ENCODE measurements at regions not wholly inside any gene's neighbourhood (a gene's known extent, or its start where the extent isn't known, plus 50 kb on each side); places are given as distances from the start of the nearest gene placed in this dataset.

DNA sequence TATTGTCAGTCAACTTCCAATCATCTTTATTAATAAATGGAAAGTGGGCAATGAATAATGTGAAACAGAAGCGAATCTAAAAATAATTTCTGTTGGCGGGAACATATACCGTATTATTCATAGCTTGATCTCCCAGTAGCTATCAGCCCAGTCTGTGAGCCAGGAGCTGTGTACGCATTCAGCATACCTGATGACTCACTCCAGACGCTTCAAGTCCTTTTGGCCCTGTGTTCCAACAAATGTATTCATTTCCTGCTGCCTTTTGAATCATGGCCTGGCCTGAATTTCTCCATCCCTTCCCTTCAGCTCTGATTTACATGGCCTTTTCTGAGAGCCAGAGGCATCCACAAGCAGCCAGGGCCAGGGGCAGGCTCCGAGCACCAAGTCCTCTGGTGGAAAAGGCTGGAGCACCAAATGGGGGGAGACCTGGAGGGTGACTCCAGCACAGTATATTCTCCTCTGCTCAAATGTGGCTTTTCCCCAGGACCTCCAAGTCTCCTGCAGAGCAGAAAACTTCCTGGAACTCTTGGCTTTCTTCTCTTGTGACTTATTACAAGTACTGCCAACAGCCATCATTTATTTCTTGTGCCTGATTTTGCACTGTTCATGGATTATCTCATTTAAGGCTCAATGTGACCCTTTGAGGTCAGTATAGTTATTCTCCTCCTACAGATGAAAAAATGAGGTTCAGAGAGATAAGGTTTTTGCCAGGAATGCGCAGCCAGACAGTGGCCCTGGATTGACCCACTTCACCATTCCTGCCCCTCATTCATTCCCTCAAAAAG lies 108.7 kb downstream of the EN1 start:
- DNase-seq: peak; percentile 81 to 88

DNA sequence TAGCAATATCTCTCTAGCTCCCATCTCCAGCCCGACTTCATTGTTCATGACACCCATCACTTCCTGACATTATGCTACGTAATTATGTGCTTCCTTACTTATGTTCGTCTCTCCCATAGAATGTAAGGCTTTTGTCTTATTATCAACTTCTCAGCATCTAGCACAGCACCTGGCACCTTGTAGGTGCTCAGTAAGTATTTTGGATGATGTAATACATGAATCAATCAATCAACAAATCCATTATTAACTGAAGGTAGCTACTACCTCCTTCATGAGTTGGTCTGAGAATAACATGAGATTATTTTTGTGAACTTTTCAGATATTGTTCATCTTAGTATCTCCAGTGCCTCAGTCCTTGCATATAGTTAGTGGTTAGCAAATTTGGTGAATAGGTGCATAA lies 109.3 kb downstream of the EN1 start:
- no peak for DNase-seq

DNA sequence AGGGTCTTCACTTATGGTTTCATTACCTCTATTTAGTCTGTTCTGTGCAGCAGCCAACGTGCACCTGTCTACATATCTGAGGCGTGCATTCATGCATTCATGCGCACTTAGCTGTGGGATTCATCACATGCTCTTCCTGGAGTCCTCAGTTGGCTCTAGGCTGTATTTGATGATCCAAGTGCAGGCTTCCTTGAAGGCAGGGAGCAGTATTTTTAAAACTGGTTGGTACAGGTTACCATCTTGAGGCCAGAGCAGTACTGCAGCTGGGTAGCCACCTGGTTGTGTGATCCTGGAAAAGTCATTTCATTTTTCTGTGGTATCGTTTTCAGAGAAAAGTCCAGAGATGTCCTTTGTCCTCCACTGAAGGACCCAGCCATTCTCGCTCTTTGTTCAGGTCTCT lies 109.8 kb downstream of the EN1 start:
- no peak for DNase-seq

DNA sequence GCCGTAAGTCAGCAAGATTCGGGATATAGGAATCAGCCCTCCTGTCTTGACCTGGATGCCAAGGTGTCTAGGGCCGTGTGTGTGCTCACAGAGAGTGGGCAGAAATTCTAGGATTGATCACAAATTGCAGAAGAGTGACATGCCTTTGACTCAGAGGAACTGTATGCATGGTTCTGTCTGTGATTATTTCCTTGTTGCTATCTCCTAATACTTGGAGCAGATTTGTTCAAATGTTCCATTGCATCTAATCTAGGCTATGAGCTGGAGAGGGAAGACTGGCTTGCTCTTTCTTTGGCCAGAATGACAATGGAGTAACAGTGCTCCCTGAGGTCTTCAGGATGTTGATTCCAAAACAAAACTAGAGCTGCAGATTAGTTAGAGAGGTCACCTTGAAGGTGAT lies 115.0 kb downstream of the EN1 start:
- DNase-seq: no peak

DNA sequence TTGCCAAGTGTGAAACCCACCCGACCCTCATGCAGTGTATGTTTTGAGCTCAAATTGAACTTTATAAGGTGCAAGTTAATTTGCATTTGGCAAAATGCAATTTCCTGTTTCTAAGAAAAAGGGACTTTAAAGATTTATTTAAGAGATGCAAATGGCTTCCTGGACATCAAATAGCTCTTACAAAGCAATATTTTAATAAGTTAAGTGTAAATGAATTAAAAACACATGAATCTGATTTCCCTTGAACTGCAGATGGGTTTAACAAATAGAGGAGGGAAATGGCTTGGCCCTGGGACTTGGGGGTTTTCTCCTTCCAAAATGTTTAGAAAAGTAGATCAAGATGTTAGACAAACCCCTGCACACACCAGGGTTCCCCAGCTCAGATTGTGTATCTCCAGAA lies 116.0 kb downstream of the EN1 start:
- DNase-seq: no peak

DNA sequence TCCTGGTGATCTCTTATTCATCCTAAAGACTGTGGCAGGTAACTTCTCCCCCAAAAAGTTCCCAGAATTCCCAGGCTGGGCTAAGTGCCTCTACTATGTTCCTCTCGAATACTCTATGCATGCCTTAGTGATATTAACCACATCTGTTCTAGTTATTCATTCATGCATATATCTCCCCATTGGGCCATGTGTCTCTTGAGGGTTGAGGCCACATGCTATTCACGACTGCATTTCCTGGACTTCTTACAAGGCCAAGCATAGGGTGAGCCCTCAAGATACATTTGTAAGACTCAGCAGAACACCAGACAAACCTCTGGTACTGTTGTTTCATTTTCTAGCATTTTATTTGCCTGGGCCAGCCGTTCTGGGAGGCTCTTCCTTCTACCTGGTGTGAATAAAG lies 117.0 kb downstream of the EN1 start:
- DNase-seq: no peak

DNA sequence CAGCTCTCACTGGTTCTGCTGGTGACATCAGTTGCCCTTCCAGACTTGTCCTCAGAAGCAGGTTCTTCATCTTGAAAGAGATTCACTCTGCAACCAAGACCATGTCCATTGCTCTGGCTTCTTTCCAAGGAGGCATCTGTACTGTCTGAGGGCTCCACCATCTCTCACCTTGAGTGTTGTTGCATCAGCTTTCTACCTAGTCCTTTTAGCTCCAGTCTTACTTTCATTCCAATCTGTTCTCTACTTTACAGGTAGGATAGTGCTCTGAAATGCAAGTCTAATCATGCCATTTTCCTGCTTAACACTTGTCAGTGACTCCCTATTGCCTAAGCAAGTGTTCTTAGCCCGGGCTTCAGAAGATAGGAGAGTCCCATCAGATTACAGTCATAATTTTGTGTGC lies 117.7 kb downstream of the EN1 start:
- DNase-seq: no peak

DNA sequence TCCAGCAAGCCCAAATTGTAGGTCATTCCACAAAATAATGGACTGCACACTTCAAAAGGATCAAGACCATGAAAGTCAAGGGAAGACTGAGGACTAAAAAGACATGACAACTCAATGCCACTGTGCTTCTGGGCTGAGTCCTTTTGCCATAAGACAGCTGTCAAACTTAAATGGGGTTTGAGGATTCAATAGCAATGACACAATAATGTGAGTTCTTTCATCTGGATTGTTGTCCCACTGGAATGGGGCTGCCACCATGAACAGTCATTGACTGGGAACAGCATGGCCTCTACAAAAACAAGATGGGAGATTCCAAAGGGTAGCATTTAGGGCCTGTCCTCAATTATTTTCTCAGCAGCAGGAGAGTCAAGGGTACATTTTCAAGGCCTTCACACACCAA lies 118.5 kb downstream of the EN1 start:
- no peak for DNase-seq

DNA sequence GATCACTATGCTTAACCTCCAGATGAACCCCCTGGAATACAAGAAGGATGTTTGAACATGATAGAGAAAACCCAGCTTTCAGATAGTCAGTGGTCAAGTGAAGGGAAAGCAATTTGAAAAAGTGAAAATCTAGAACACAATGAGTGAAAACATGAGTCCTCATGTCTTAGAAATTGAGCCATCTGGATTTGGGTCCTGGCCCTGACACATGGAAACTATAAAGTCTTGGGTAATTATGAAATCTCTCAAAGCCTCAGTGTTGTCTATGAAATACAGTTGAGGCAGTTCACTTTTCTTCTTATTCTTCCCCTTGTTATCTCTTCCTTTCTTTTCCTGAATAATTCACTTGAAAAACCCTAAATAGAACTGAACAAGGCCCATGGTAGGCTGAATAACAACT lies 120.6 kb downstream of the EN1 start:
- no peak for DNase-seq

DNA sequence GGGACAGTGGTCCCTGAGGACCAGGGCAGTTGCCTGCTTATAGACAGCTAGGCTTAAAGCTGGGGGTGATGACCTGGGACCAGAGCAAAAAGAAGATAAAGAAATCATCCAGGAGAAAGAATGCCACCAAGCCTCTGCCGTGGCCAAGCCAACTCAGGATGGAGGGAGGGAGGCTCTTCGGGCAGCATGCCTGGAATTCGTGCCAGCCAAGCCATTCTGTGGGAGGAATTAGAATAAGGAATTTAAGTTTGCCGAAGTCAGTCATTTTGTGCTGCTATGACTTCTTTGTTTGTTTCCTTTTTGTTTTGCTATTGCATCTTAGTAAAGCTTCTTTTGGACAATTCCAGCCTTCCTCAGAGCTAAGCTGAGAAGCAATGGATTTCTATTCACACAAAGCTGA lies 124.1 kb downstream of the EN1 start:
- no peak for DNase-seq

DNA sequence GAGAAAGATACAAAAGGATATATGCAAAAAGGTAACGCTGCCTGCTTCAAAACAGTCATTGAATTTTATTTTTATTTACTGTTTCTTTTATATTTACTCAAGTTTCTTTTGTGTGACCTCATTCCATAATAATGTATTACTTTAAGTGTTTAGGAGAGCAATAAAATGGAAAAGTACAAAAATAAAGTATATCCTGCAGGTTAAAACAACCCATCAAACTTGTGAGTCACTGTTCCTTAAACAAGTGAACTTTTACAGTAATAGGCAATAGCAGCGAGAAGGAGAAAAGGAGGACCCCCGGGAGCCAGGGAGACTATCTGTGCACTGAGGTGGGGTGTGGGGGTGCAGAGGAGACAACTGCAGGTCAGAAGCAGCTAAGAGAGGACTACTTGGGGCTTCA lies 124.5 kb downstream of the EN1 start:
- DNase-seq: no peak

DNA sequence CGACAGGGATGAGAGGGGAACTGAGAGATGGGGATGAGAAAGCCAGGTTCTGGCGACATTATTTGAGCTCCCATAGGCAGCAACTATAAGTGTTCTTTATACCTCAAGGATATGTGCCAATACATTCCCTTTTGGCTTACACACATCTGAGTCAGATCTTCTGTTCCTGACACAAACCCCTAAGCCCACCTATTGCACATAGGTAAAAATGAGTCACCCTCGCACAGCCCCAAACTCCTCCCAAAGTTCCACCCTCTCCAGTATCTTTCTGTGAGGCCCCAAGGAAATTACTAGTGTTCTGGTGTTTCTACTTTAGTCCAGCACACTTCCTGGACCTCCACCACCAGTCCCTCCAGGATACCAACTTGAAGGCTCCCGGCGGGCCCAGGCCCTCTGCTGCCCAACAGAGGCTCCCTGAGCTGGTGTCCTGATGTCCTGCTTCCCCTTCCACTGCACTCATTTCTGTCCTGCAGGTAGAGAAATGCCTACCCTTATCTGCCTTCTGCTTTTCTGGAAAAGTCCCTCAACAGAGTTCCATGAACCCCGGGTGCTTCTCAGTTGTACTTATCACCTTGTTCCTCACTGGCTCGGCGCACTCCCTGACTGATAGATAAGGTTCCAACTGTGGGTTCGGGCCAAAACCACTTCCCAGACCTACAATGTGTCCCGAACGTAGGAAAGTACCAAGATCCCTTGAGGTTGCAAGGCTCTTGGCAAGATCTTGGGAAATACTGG lies 125.5 kb downstream of the EN1 start:
- no peak for DNase-seq

DNA sequence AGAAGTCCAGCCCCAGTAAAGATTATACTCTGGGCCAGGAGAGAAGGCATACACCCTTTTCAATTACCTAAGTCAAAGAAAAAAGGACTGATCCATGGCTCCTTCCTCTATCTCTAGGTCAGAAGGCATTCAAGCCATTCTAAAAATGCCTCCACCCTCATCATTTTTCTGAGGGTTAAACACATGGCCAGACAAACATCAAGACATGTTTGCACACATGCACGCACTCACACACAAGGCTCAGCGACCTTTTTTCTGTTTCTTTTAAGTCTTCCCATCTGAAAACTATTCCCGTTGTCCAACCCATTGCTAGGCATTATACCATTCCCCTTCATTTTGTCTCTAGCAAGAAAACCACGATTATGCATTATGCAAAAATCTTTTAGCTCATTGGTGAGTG lies 126.6 kb downstream of the EN1 start:
- no peak for DNase-seq

DNA sequence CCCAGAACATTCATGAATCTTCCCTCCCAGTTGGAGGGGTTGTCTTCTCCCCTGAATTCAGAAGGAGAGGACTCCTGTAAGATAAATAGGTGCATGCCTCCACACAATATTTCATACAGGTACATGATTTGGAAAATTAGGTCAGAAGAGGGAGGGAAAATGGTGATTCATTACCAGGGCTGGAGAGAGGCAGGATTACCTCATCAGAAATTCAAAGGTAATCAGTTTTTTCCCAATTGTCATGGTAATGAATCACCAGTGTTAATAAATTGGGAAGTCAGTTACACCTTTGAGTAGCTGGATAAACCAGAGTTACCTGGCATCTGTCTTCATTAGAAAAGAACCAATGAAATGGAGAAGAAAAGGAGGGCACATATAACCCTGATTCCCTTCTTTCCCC lies 128.5 kb downstream of the EN1 start:
- no peak for DNase-seq

DNA sequence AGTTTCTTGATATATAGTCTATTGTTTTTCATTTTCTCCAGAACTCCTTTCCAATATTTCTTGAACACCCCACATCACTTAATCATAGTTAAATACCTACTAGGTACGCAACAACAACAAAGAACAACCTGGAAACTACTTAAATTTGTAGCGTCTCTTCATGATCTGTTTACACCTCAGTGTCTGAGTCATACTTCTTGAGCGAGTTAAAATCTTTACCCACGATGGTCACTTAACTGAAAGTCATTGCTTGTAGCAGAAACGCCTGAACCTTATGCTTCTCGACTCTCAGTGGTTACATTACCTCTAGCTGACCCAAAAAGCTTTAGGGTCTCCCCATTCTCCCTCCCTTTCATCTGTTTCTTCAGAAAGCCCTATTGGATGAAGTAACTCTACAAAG lies 131.3 kb downstream of the EN1 start:
- no peak for DNase-seq

DNA sequence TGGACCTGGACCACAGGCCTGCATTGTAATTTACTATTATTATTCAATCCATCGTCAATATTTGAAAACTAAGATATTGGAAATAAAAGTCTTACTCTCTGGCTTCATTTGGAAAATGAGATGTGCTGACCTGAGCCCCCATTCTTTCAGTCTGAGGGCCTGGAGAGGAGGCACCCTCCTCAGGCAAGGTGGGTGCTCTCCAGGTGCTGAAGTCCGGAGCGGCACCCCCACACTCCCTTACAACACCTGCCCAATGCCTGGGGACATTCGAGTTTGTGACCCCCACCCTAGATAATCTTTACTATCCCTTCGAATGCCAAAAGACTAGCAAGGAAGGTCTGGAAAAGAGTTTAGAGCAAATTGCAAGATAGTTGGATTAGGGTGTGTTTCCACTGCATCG lies 133.3 kb downstream of the EN1 start:
- DNase-seq: no peak

DNA sequence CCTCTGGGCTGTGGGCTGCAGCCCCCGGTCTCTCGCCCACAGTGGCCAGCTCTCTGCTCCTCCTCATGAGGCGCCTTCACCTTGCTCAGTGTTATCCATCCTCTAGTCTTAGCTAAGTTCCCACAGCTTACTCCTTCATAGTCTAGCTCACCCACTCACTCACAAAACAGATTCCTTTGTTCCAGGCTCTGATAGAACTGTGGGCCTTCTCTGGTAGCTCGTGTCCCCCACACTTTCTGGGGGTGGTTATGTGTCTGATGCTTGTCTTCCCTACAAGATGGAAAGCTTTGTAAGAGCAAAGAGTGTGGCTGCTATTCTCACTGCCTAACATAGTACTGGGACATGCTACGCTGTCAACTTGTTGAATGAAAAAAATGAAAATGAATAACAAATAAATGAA lies 135.8 kb downstream of the EN1 start:
- DNase-seq: no peak

DNA sequence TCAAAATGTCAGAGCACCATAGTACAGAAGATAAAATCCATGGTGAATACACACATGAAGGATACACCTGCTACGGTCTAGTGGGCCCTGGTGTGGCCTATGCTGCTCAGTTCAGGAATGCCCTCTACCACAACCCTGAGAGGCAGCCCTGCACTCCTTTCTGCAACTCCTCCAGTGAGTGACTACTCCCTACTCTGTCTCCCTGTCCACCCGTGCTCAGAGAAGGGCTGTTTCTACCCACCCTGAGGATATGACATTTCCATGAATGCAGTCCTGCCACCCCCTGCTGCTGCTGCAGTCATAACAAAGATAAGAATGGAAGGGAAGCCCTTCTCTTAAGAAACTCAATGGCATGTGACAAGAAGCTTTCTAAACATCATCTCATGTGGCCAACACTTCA lies 137.0 kb downstream of the EN1 start:
- DNase-seq: no peak

DNA sequence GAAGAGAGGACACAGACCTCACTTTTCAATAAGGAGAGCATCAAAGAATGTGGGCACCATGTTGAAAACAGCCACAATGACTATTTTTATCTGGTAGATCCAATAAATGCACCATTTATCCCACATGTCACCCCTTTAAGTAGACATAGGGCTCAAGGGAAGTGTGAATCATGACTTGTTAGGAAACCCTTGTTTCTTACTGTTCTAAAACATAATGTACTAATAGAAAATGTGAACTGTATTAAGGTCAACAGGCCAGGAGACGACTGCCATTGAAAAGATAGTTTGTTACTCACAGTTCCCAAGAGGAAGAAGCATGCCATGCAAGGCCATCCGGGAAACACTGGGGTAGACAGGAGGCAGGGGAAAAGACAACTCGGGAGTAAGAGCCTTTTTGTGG lies 137.7 kb downstream of the EN1 start:
- no peak for DNase-seq

DNA sequence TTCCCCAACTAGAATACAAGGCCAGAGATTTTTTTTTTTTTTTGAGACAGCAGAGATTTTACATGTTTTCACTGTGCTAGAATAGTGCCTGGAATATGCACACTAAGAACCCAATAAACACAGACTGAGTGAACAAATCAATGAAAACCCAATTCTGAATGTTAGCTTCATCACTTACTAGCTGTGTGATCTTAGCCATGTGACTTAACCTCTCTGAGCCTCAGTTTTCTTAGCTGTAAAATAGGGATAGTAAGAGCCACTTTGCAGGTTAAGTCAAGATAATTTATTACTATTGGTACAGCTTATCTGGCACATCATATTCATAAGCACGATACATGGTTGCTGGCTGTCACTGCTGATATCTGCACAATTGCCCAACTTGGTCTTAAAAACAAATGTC lies 140.6 kb downstream of the EN1 start:
- no peak for DNase-seq

DNA sequence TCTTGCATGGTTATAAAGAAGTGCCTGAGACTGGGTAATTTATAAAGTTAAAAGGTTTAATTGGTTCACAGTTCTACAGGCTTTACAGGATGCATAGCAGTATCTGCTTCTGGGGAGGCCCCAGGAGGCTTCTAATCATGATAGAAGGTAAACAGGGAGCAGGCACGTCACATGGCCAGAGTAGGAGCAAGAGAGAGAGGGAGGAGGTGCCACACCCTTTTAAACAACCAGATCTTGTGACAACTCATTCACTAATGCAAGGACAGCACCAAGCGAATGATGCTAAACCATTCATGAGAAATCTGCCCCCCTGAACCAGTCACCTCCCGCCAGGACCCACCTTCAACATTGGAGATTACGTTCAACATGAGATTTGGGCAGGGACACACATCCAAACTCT lies 141.1 kb downstream of the EN1 start:
- DNase-seq: no peak

DNA sequence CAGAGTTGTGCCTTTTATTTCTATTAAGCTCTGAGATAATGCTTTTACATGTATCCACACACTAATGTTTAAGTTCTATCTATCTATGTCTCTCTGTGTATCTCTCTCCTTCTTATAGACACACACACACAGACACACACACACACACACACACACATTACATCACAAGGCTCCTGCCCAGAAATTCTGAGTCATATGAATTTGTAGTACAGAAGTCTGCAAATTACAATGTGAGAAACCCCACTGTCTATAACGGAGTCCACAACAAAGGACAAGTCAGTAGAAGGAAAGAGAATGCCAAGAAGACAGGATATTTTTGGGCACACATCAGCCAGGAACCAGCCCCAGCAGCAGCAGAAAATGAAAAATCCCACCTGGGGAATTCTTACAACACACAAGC lies 142.4 kb downstream of the EN1 start:
- no peak for DNase-seq

DNA sequence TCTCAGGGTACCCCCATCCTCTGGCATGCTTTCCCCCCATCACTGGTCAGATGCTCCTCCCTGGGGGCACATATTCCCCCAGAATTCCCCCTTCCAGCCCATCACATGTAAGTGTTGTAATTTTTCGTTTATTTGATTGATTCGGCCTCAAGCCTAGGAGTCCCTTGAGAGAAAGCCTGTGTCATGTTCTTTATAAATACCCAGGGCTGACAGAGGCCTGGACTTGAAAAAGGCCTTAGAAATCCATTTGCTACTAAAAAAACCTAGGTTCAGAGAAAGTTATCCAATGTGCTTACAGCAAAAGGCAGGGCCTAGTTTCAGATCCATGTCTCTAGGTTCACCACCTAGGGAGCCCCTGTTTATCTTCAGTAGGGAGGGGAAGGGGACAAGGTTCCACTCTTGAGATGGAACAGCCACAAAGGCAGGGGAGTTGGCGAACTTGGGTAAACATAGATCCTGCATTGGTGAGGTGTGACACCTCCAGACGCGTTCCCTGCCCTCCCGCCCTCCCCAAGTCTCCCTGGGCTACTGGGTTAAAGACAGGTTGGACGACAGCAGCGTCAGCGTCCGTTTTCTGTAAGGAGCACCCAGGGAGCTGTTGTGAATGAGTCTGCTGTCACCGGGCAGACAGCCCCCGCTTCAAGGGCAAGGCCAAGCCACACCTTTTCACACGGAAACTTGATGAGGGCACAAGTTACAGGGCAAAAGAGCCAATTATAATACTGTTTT lies 147.8 kb downstream of the EN1 start:
- DNase-seq: no peak

DNA sequence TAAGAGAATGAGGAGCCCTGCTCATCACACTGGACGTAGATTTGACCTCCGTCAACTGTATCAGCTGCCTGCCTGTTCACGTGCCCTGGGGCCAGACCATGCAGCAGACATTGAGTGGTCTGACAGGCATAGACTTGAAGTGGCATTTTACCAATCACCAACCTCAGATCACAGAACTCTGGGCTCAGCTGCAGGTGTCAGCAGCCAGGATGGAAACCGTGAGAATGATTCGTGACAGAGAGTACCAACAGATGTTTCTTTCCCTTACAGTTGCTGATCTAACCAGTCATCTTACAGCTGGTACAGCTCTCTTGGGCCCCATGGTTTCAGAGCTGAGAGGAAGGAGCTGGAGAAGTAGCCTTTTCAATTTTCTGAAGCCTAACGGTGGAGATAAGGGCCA lies 148.9 kb downstream of the EN1 start:
- DNase-seq: no peak

Measured in SW 1271 (cell line).